ENCODE measurements at regions not wholly inside any gene's neighbourhood (a gene's known extent, or its start where the extent isn't known, plus 50 kb on each side); places are given as distances from the start of the nearest gene placed in this dataset.

GRCh38 chr4:1583051-1583785 lies 100.9 kb downstream of the FAM53A start:
- TF ChIP-seq CTCF (IDR thresholded peaks at IDR 0.05 in 8 of 11, conservative IDR thresholded peaks at IDR 0.05 in 3 of 11) (no peak), POLR2A (IDR thresholded peaks at IDR 0.05) (no peak), POLR2AphosphoS5 (IDR thresholded peaks at IDR 0.05) (no peak)
